OCI-LY7 (cell line): ENCODE measurements at regions not wholly inside any gene's neighbourhood (a gene's known extent, or its start where the extent isn't known, plus 50 kb on each side); places are given as distances from the start of the nearest gene placed in this dataset.

Source experiments
- BruUV-seq: library from RNA; stranded (reverse); fragments of 400-500 nt; replicated peaks from 2 replicates; lab custom pipeline; 2021; lab: Mats Ljungman, UMichigan
- CTCF ChIA-PET: fragments of 300-600 bp; sonication (Branson Sonifier 250); formaldehyde crosslinking; loops from one replicate; lab custom pipeline; 2022; ENCODE audit warnings: antibody characterized with exemption; ENCODE audit not compliant: unreplicated experiment; lab: Charles Lee
- POLR2A ChIA-PET: fragments of 300-600 bp; sonication (Branson Sonifier 250); formaldehyde crosslinking; loops from one replicate; lab custom pipeline; 2022; ENCODE audit warnings: antibody characterized with exemption; lab: Charles Lee
- DNase-seq: peaks from one replicate; pipeline ENCODE4 v3.0.0-alpha.2; 2015; ENCODE audit warnings: low spot score
- H2AFZ ChIP-seq: fragments of 200-600 bp; sonication (generic), shearing (Covaris generic); 2 replicates; pipeline ENCODE4 v1.6.1; 2014; ENCODE audit warnings: mild to moderate bottlenecking, antibody characterized with exemption, low read length, moderate library complexity
- H3K27ac ChIP-seq: fragments of 200-600 bp; sonication (generic); 2 replicates; pipeline ENCODE4 v1.5.1; 2014; ENCODE audit warnings: mixed run types, low read depth, mild to moderate bottlenecking, moderate library complexity, low read length, inconsistent platforms; ENCODE audit not compliant: poor library complexity, severe bottlenecking
- H3K36me3 ChIP-seq: fragments of 200-600 bp; sonication (generic); 2 replicates; pipeline ENCODE4 v1.6.1; 2014; ENCODE audit warnings: mild to moderate bottlenecking, antibody characterized with exemption, low read length, moderate library complexity, mixed read lengths; ENCODE audit not compliant: insufficient read depth
- H3K4me1 ChIP-seq: fragments of 200-600 bp; sonication (generic); 2 replicates; pipeline ENCODE4 v1.5.1; 2014; ENCODE audit warnings: mild to moderate bottlenecking, low read length; ENCODE audit not compliant: insufficient read depth, poor library complexity, severe bottlenecking
- H3K4me2 ChIP-seq: fragments of 200-600 bp; sonication (generic); 2 replicates; pipeline ENCODE4 v1.6.1; 2014; ENCODE audit warnings: mild to moderate bottlenecking, low read length
- H3K4me3 ChIP-seq: fragments of 200-600 bp; sonication (generic); 2 replicates; pipeline ENCODE4 v1.5.1; 2014; ENCODE audit warnings: mild to moderate bottlenecking, low read depth, low read length; ENCODE audit not compliant: poor library complexity, severe bottlenecking
- H3K79me2 ChIP-seq: fragments of 200-600 bp; sonication (generic); 2 replicates; pipeline ENCODE4 v1.6.1; 2016; ENCODE audit warnings: low read depth, mild to moderate bottlenecking, low read length, moderate library complexity, mixed read lengths; ENCODE audit not compliant: insufficient read depth
- H3K9me2 ChIP-seq: fragments of 200-600 bp; sonication (generic); 2 replicates; pipeline ENCODE4 v1.6.1; 2016; ENCODE audit warnings: mild to moderate bottlenecking, low read length, mixed read lengths; ENCODE audit not compliant: insufficient read depth
- H3K9me3 ChIP-seq: fragments of 200-600 bp; sonication (generic); 2 replicates; pipeline ENCODE4 v1.6.1; 2014; ENCODE audit warnings: mild to moderate bottlenecking, mixed run types, low read length, mixed read lengths
- H4K20me1 ChIP-seq: fragments of 200-600 bp; sonication (generic); 2 replicates; pipeline ENCODE4 v1.6.1; 2014; ENCODE audit warnings: mild to moderate bottlenecking, antibody characterized with exemption, low read length, moderate library complexity, mixed read lengths; ENCODE audit not compliant: insufficient read depth
- EZH2phosphoT487 ChIP-seq: fragments of 200-600 bp; sonication (generic); IDR thresholded peaks from 2 replicates; pipeline ENCODE4 v1.6.1; 2018; ENCODE audit warnings: low read depth, borderline replicate concordance, mild to moderate bottlenecking, mixed run types, antibody characterized with exemption, low read length, moderate library complexity, mixed read lengths
- intact Hi-C: fragments of 100-400 bp; cut with micrococcal nuclease; formaldehyde crosslinking; loops from one replicate; pipeline ENCODE4 v1.10.0; 2022; ENCODE audit not compliant: unreplicated experiment
- TF ChIP-seq, protein P1 (sequence below): fragments of 200-600 bp; sonication (generic); conservative IDR thresholded peaks from 2 replicates; pipeline ENCODE4 v1.5.1; 2014; ENCODE audit warnings: mild to moderate bottlenecking, antibody characterized with exemption, low read length, moderate library complexity, mixed read lengths

DNA sequence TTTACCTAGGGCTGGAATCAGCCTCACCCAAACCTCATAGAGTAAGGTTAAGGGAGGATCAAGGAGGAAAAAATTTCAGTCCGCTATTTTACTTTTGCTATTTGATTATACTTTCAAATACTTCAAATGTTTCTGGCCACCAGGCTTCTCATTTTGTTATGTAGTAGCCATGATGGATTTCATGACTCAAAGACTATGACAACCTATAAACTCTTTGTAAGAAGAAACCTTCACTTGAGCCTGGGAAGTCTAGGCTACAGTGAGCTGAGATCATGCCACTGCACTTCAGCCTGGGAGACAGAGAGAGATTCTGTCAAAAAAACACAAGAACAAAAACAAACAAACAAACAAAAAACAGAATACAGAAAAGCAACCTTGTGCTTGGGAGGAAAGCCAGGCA is 293.6 kb upstream of the TNC start:
- no peak overlapping the region for H3K4me2 ChIP-seq
- no TSS peak for BruUV-seq
- H3K27ac ChIP-seq: no peak overlapping the region
- H3K4me3 ChIP-seq: no peak overlapping the region
- intact Hi-C loops: no loop called here
- no peaks in the 10 kb centered on the region for H3K79me2 ChIP-seq
- H3K4me1 ChIP-seq: no peaks in the 10 kb centered on the region
- no peaks in the 10 kb centered on the region for H4K20me1 ChIP-seq
- no peaks in the 10 kb centered on the region for H3K36me3 ChIP-seq
- no peak overlapping the region for H2AFZ ChIP-seq
- H3K9me3 ChIP-seq: no peaks in the 10 kb centered on the region
- ChIA-PET POLR2A (interaction anchor here (0.7 to 0.9 kb wide), 2 partner anchors 18 to 19 kb away, joined by 3 read pairs; no protein-coding TSS in a partner anchor), CTCF (no interaction called here)
- DNase-seq: no peak
- TF ChIP-seq, protein P1, sequence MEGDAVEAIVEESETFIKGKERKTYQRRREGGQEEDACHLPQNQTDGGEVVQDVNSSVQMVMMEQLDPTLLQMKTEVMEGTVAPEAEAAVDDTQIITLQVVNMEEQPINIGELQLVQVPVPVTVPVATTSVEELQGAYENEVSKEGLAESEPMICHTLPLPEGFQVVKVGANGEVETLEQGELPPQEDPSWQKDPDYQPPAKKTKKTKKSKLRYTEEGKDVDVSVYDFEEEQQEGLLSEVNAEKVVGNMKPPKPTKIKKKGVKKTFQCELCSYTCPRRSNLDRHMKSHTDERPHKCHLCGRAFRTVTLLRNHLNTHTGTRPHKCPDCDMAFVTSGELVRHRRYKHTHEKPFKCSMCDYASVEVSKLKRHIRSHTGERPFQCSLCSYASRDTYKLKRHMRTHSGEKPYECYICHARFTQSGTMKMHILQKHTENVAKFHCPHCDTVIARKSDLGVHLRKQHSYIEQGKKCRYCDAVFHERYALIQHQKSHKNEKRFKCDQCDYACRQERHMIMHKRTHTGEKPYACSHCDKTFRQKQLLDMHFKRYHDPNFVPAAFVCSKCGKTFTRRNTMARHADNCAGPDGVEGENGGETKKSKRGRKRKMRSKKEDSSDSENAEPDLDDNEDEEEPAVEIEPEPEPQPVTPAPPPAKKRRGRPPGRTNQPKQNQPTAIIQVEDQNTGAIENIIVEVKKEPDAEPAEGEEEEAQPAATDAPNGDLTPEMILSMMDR: no peak
- no peak for TF ChIP-seq EZH2phosphoT487
- no peaks in the 10 kb centered on the region for H3K9me2 ChIP-seq

DNA sequence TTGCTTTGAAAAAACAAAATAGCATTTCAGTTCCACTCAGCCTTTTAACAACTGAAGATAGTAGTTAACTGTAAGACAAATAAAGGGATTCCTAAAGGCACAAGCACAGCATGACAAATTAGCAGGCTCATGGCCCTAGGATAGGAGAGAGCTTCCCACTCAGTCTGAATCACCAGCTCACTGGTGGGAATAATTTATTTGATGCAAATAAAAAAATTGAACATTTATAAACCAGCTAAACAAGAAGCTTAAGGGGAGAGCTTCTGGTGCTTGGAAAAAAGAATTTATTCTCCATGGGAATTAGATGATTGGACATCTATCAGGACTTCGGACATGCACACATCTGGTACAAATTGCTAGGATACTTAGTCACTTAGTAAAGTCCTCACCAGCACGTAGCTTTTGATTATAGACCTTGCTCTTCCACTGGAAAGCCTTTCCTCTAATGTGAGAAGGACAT is 294.1 kb upstream of the TNC start:
- CTCF ChIA-PET: no interaction called here

DNA sequence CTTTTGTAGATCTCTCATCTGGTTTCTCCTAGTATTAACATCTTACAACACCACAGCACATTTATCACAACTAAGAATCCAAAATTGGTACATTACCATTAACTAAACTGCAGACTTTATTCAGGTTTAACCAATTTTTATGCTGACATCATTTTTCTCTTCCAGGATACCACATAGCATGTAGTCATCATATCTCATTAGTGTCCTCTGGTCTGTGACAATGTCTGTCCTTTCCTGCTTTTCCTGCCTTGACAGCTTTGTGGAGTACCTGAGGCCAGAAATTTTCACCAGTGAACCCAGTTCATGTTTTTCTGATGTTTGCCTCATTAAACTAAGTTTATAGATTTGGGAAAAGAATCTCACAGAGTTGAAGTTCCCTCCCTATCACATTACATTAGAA is 294.7 kb upstream of the TNC start:
- ChIA-PET CTCF (no interaction called here), POLR2A (no interaction called here)

More for the DNA sequence above, 294.1 kb upstream of the TNC start:
- Histone ChIP-seq H3K4me1 (no peaks in the 10 kb centered on the region), H3K9me2 (no peaks in the 10 kb centered on the region), H3K9me3 (no peaks in the 10 kb centered on the region), H4K20me1 (no peaks in the 10 kb centered on the region), H3K36me3 (no peaks in the 10 kb centered on the region), H3K27ac (no peak overlapping the region), H3K4me3 (no peak overlapping the region), H3K4me2 (no peak overlapping the region), H2AFZ (no peak overlapping the region), H3K79me2 (no peaks in the 10 kb centered on the region)
- POLR2A ChIA-PET: interaction anchor here (0.9 kb wide), 1 partner anchor 18 kb away, joined by 3 read pairs; no protein-coding TSS in a partner anchor
- BruUV-seq: no TSS peak
- no peak for DNase-seq
- no peak for TF ChIP-seq EZH2phosphoT487
- TF ChIP-seq, protein P1: no peak
- intact Hi-C loops: no loop called here

More for the DNA sequence above, 294.7 kb upstream of the TNC start:
- Histone ChIP-seq H3K79me2 (no peaks in the 10 kb centered on the region), H3K36me3 (no peaks in the 10 kb centered on the region), H3K4me1 (no peaks in the 10 kb centered on the region), H3K4me2 (no peak overlapping the region), H4K20me1 (no peaks in the 10 kb centered on the region), H3K27ac (no peak overlapping the region), H3K9me3 (no peaks in the 10 kb centered on the region), H3K9me2 (no peaks in the 10 kb centered on the region), H2AFZ (no peak overlapping the region), H3K4me3 (no peak overlapping the region)
- no peak for DNase-seq
- no TSS peak for BruUV-seq
- TF ChIP-seq EZH2phosphoT487: no peak
- TF ChIP-seq, protein P1: no peak
- intact Hi-C loops: no loop called here
